Ectodermal cell (in vitro differentiated cells): ENCODE measurements at regions not wholly inside any gene's neighbourhood (a gene's known extent, or its start where the extent isn't known, plus 50 kb on each side); places are given as distances from the start of the nearest gene placed in this dataset.

Experiments used
- H3K27ac ChIP-seq: 2 replicates; pipeline ENCODE4 v1.7.0; 2013; ENCODE audit warnings: mild to moderate bottlenecking, low read depth, low read length; ENCODE audit not compliant: insufficient read depth, poor library complexity, severe bottlenecking
- H3K27me3 ChIP-seq: 2 replicates; pipeline ENCODE4 v1.7.0; 2013; ENCODE audit warnings: mild to moderate bottlenecking, low read length; ENCODE audit not compliant: insufficient read depth, control insufficient read depth, poor library complexity, severe bottlenecking
- H3K36me3 ChIP-seq: one replicate; pipeline ENCODE4 v1.7.0; 2013; ENCODE audit warnings: low read length; ENCODE audit not compliant: control insufficient read depth, insufficient read depth
- H3K4me1 ChIP-seq: one replicate; pipeline ENCODE4 v1.7.0; 2013; ENCODE audit warnings: low read length; ENCODE audit not compliant: control insufficient read depth, insufficient read depth
- H3K4me3 ChIP-seq: 2 replicates; pipeline ENCODE4 v1.7.0; 2013; ENCODE audit warnings: low read depth, low read length, control low read depth; ENCODE audit not compliant: insufficient read depth
- H3K9me3 ChIP-seq: 2 replicates; pipeline ENCODE4 v1.7.0; 2013; ENCODE audit warnings: mild to moderate bottlenecking, low read length, moderate library complexity; ENCODE audit not compliant: control insufficient read depth
- WGBS, 2 experiments: methylation state at CpG; one replicate each; pipeline ENCODE4 v1.1.7; 2013; ENCODE audit warnings: missing lambda C conversion rate in 2 of 2; 5-methylcytosine and 5-hydroxymethylcytosine counted together

GRCh38 chr5:61831736-61832135 is 474.3 kb upstream of the KIF2A start:
- no peak overlapping the region for H3K27ac ChIP-seq
- no peaks in the 10 kb centered on the region for H3K9me3 ChIP-seq
- H3K36me3 ChIP-seq: no peaks in the 10 kb centered on the region
- no peaks in the 10 kb centered on the region for H3K4me1 ChIP-seq
- H3K27me3 ChIP-seq: no peaks in the 10 kb centered on the region
- H3K4me3 ChIP-seq: no peak overlapping the region
- 96 to 97% methylated on average over 4 of the region's 4 CpGs for WGBS, 2 experiments

GRCh38 chr5:61837788-61838187 is 468.2 kb upstream of the KIF2A start:
- Histone ChIP-seq H3K36me3 (no peaks in the 10 kb centered on the region), H3K27ac (no peak overlapping the region), H3K4me1 (no peaks in the 10 kb centered on the region), H3K4me3 (no peak overlapping the region), H3K9me3 (no peaks in the 10 kb centered on the region), H3K27me3 (no peaks in the 10 kb centered on the region)

GRCh38 chr5:61840361-61840760 is 465.6 kb upstream of the KIF2A start:
- Histone ChIP-seq H3K4me1 (no peaks in the 10 kb centered on the region), H3K27me3 (no peaks in the 10 kb centered on the region), H3K4me3 (no peak overlapping the region), H3K36me3 (no peaks in the 10 kb centered on the region), H3K9me3 (no peaks in the 10 kb centered on the region), H3K27ac (no peak overlapping the region)
- 80 to 85% methylated on average over 3 of the region's 3 CpGs for WGBS, 2 experiments

- H3K9me3 ChIP-seq: no peaks in the 10 kb centered on the region
- H3K27me3 ChIP-seq: no peaks in the 10 kb centered on the region
- H3K4me1 ChIP-seq: no peaks in the 10 kb centered on the region
- H3K4me3 ChIP-seq: no peak overlapping the region
- WGBS, 2 experiments: 100% methylated on average over 1 of the region's 1 CpG; no CpG with 5 or more reads in 1 of the 2 experiments
- no peak overlapping the region for H3K27ac ChIP-seq
- H3K36me3 ChIP-seq: no peaks in the 10 kb centered on the region
Observed at GRCh38 chr5:61842840-61843239, 463.2 kb upstream of the KIF2A start.

- Histone ChIP-seq H3K4me1 (no peaks in the 10 kb centered on the region), H3K9me3 (no peaks in the 10 kb centered on the region), H3K27me3 (no peaks in the 10 kb centered on the region), H3K27ac (no peak overlapping the region), H3K36me3 (no peaks in the 10 kb centered on the region), H3K4me3 (no peak overlapping the region)
Observed at GRCh38 chr5:61850696-61851095, 455.3 kb upstream of the KIF2A start.

- Histone ChIP-seq H3K9me3 (no peaks in the 10 kb centered on the region), H3K4me1 (no peaks in the 10 kb centered on the region), H3K27ac (no peak overlapping the region), H3K27me3 (no peaks in the 10 kb centered on the region), H3K4me3 (no peak overlapping the region), H3K36me3 (no peaks in the 10 kb centered on the region)
- WGBS, 2 experiments: 94 to 98% methylated on average over 2 of the region's 2 CpGs
Observed at GRCh38 chr5:61854531-61854930, 451.5 kb upstream of the KIF2A start.

GRCh38 chr5:61860978-61861377 is 445.0 kb upstream of the KIF2A start:
- Histone ChIP-seq H3K27ac (no peak overlapping the region), H3K36me3 (no peaks in the 10 kb centered on the region)
- 62 to 64% methylated on average over 1 of the region's 1 CpG for WGBS, 2 experiments

GRCh38 chr5:61866930-61867329 is 439.1 kb upstream of the KIF2A start:
- H3K9me3 ChIP-seq: peaks cover 3% of the 10 kb centered on the region
- H3K4me3 ChIP-seq: no peak overlapping the region
- H3K27me3 ChIP-seq: no peaks in the 10 kb centered on the region
- no peaks in the 10 kb centered on the region for H3K36me3 ChIP-seq
- H3K27ac ChIP-seq: no peak overlapping the region
- no peaks in the 10 kb centered on the region for H3K4me1 ChIP-seq
- WGBS, 2 experiments: 90 to 92% methylated on average over 3 of the region's 3 CpGs

More at GRCh38 chr5:61860978-61861377, 445.0 kb upstream of the KIF2A start:
- no peaks in the 10 kb centered on the region for H3K4me1 ChIP-seq
- H3K27me3 ChIP-seq: no peaks in the 10 kb centered on the region
- H3K9me3 ChIP-seq: no peaks in the 10 kb centered on the region
- H3K4me3 ChIP-seq: no peak overlapping the region

GRCh38 chr5:61869333-61869732 is 436.7 kb upstream of the KIF2A start:
- Histone ChIP-seq H3K27ac (no peak overlapping the region), H3K4me1 (no peaks in the 10 kb centered on the region), H3K4me3 (no peak overlapping the region), H3K36me3 (no peaks in the 10 kb centered on the region), H3K27me3 (no peaks in the 10 kb centered on the region), H3K9me3 (peaks cover 4% of the 10 kb centered on the region)
- WGBS, 2 experiments: 100% methylated on average over 2 of the region's 2 CpGs

- 96 to 98% methylated on average over 3 of the region's 3 CpGs for WGBS, 2 experiments
- Histone ChIP-seq H3K27me3 (no peaks in the 10 kb centered on the region), H3K36me3 (no peaks in the 10 kb centered on the region), H3K4me3 (no peak overlapping the region), H3K9me3 (no peaks in the 10 kb centered on the region), H3K27ac (no peak overlapping the region), H3K4me1 (no peaks in the 10 kb centered on the region)
Observed at GRCh38 chr5:61878471-61878870, 427.5 kb upstream of the KIF2A start.

GRCh38 chr5:61881821-61882487 is 424.1 kb upstream of the KIF2A start:
- WGBS, 2 experiments: 78 to 84% methylated on average over 6 of the region's 6 CpGs
- H3K36me3 ChIP-seq: no peaks in the 10 kb centered on the region
- H3K27me3 ChIP-seq: no peaks in the 10 kb centered on the region
- H3K4me3 ChIP-seq: no peak overlapping the region
- H3K9me3 ChIP-seq: no peaks in the 10 kb centered on the region
- no peak overlapping the region for H3K27ac ChIP-seq
- peaks cover 14% of the 10 kb centered on the region for H3K4me1 ChIP-seq
